ENCODE measurements at regions not wholly inside any gene's neighbourhood (a gene's known extent, or its start where the extent isn't known, plus 50 kb on each side); places are given as distances from the start of the nearest gene placed in this dataset.

DNA sequence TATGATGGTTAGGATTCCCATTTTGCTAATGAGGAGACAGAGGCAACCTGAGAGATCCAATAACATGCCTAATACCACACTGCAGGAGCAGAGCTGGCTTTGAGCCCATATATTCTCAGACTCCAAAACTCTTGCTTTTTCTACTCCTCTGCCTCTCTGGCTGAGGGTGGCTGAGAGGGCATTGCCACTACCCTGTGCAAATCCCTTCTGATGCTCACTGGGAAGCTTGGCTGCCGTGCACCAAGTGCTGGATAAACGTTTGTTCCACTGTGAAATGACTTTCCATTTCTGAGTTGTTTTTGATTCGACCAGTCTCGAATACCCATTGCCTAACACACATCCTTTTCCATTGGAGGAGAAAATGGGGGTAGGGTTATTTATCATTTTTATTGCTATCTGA lies 123.1 kb upstream of the SORCS3 start:
- TF ChIP-seq CTCF (IDR thresholded peaks at IDR 0.05) (no peak), POLR2AphosphoS5 (IDR thresholded peaks at IDR 0.05) (no peak), POLR2A (IDR thresholded peaks at IDR 0.05; ENCODE audit: low read depth) (no peak), EP300 (IDR thresholded peaks at IDR 0.05) (no peak)
